WTC11 (cell line): ENCODE measurements at regions not wholly inside any gene's neighbourhood (a gene's known extent, or its start where the extent isn't known, plus 50 kb on each side); places are given as distances from the start of the nearest gene placed in this dataset.

Experiments
- AFF4 ChIP-seq: sonication (generic); formaldehyde crosslinking; IDR thresholded peaks from 2 replicates; pipeline ENCODE4 v1.8.1; 2023; ENCODE audit warnings: mild to moderate bottlenecking, missing genetic modification reagents, borderline replicate concordance
- CTCF ChIP-seq: fragments of 200-600 bp; IDR thresholded peaks from 2 replicates; pipeline ENCODE4 v1.8.0; 2022; ENCODE audit warnings: antibody characterized with exemption
- ETV6 ChIP-seq: sonication (generic); formaldehyde crosslinking; IDR thresholded peaks from 2 replicates; pipeline ENCODE4 v1.8.1; 2022; ENCODE audit warnings: mild to moderate bottlenecking, missing genetic modification reagents
- MAX ChIP-seq: sonication (generic); formaldehyde crosslinking; IDR thresholded peaks from 2 replicates; pipeline ENCODE4 v1.8.0; 2022; ENCODE audit warnings: mild to moderate bottlenecking, missing genetic modification reagents
- ZNF281 ChIP-seq: sonication (generic); formaldehyde crosslinking; IDR thresholded peaks from 2 replicates; pipeline ENCODE4 v1.8.0; 2023; ENCODE audit warnings: mild to moderate bottlenecking, missing genetic modification reagents

GRCh38 chr11:92703449-92703830 is 266.0 kb upstream of the MTNR1B start:
- TF ChIP-seq MAX = no peak
- no peak for TF ChIP-seq CTCF
- no peak for TF ChIP-seq ETV6
- no peak for TF ChIP-seq AFF4 (CRISPR knock-in tag)
- no peak for TF ChIP-seq ZNF281 (CRISPR knock-in tag)
